NCI-H1105 (cell line): ENCODE measurements at regions not wholly inside any gene's neighbourhood (a gene's known extent, or its start where the extent isn't known, plus 50 kb on each side); places are given as distances from the start of the nearest gene placed in this dataset.

Experiments used
- DNase-seq: peaks from one replicate; lab custom pipeline; 2025; lab: John Stamatoyannopoulos, UW

DNA sequence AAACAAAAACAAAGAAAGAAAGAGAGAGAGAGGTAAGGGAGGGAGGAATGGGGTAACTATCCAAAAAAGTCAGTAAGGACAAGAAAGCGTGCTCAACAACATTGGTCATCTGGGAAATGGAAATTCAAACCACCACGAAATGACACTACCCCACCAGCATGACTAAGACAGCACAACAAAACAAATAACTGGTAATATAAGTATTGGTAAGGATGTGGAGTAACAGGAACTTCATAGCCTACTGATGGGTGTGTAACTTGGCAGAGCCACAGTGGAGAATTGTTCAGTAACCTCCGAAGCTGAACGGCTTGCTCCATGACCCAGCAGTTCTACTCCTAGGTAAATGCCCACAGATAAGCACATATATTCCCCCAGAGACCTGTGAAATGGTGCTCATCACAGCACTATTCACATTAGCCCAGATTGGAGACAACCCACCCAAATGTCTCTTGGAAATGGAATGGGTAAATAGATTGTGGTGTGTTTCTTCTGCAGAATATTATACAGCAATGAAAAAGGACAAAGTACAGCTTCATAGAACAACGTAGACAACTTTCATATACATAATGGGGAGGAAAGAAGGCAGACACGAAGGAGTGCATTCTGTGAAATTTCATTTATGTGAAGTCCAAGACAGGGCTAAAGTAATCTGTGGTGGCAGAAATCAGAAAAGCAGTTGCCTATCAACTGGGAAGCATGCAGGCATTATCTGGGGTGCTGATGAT, 95.5 kb upstream of the ATP6AP2 start:
- DNase-seq = no peak

DNA sequence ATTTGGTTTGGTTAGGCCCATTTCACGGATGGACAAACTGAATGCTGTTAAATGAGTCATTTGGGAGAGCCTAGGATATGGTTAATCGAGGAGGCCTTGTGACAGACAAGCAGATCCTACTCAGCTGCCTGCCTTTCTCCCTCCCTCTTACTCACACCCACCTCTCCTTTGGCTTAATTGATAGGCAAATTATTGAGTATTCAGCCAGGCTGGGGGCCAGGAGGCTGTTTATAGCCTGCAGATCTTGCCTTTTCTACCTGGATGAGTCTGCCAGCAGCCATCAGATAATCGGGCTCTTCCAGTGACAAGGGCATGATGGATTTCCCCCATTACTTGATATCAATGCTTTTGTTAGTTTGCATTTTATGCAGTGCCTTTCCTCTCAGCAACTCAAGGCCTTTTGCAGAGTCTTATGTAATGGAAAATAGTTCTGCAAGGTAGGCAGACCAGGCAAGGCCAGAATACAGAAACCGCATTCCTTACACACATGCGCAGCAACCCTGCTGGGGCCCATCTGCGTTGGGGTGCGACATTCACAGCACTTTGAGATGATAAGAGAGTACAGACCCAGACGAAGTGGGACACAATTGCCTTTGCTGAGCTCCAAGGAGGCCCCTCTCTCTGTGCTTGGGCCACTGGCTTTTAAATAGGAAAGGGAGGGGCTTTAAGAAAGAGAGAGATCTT, 96.2 kb upstream of the ATP6AP2 start:
- no peak for DNase-seq

DNA sequence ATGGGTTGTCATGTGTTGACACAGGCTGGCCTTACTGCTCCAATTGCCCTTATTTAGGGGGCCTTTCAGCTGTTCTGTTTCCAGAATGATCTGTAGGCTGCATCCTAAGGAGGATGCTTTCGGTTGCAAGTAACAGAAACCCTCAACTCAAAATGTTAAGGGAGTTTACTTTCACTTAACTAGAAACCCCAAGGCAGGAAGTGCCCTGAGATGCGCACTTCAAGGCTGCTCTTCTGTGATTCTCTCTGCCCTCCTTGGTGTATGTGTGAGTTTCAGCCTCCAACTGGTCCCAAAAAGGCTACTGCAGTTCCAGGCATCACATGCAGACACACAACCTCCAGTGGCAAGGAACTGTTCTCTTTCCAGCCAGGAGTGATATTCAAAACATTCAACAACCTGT, 97.3 kb upstream of the ATP6AP2 start:
- DNase-seq = no peak

DNA sequence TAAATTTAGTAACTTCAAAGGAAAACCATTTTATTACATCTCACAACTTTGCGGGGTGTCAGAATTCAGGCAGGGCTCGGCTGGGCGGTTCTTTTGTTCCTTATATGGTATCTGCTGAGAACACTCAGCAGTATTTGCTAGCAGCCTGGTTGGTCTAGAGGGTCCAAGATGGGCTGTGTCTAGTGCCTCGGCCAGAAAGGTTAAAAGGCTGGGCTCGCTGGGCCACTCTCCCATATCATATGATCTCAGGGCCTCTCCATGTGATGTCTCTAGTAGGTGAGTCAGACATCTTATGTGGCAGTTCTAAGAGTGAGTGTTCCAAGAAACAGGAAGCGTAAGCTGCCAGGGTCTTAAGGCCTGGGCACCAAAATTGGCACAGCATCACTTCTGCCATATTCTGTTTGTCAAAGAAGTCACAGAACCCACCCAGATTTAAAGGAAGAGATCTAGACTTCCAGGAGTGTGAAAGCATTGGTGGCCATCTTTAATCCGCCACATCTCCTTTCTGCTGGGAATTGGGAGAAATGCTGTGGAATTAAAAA, 100.9 kb upstream of the ATP6AP2 start:
- no peak for DNase-seq

DNA sequence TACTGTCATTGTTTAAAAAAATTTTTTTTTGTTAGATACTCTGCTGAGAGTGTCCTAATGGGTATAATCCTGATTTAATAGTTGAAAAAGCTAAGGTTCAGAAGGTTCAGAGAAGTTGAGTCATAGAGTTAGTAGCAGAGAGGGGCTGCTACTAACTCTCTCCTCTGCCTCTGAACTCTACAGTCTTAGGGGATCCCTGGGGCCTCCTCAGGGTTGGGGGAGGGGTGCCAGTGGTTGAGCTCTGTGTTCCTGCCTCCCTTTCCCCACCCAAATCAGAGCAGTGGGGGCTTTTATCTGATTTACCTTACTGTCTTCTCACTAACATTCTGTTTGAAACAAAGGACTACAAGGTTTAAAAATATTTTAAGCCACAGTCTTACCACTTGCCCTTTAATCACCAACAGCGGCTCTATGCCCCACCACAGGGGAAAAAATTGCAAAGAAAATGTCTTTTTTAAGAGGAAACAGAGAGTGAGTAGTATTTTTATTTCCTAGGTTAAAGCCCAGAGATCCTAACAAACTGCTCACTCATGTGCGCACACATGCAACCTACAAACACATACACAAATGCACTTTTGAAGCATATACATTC, 102.2 kb upstream of the ATP6AP2 start:
- DNase-seq = no peak

DNA sequence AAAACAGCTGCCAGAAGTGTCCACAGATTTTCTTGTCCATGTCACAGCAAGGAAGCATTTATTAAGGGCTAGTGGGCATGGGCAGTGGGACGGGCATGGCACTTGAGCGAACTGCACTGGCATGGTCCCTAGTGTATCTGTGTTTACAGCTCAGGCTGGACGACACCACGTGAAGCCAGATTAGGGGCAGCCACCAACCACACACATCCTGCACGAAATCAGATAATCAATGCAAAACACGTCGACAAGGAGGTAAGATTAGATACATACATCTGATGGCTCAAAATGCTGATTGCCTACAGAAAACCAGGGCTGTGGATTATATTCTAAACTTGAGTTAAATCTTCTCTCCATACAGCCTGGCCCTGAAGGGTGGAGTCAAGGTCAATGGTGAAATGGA, 103.8 kb upstream of the ATP6AP2 start:
- no peak for DNase-seq

GRCh38 chrX:40474645-40475044, 106.1 kb upstream of the ATP6AP2 start:
- DNase-seq = no peak

GRCh38 chrX:40474205-40474626, 106.6 kb upstream of the ATP6AP2 start:
- no peak for DNase-seq

DNA sequence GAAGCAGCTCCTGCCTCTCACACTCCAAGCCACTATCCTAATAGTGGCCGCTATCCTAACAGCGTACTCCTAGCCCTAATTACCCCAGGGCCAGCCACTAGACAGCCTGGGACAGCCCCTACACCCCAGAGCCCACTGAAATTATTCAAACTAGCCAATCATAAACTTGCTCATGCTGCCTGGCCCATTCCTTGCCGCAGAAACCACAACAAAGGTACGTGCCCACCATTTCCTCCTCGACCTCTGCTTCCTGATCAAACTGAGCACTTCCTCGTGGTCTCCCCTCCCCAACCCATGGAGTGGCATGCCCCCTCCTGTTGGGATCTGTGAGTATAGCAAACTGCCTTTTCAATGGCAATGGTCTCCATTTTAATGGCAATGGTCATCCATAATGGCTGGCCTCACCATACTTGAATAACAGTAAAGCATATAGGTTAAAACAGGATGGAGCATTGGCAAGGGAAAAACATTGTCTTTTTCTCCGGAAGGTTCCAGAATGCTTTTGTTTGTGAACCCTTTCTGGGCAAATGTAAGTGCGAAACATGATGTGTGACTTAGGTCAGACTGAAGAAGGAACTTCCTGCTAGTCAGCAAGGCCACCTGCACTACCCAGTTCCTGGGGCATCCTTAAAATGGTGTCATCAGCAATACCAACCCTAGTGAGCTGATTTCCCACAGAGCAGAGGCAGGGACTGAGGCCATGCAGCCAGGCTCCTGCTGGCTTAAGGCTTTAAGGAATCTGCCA, 107.1 kb upstream of the ATP6AP2 start:
- DNase-seq = no peak

DNA sequence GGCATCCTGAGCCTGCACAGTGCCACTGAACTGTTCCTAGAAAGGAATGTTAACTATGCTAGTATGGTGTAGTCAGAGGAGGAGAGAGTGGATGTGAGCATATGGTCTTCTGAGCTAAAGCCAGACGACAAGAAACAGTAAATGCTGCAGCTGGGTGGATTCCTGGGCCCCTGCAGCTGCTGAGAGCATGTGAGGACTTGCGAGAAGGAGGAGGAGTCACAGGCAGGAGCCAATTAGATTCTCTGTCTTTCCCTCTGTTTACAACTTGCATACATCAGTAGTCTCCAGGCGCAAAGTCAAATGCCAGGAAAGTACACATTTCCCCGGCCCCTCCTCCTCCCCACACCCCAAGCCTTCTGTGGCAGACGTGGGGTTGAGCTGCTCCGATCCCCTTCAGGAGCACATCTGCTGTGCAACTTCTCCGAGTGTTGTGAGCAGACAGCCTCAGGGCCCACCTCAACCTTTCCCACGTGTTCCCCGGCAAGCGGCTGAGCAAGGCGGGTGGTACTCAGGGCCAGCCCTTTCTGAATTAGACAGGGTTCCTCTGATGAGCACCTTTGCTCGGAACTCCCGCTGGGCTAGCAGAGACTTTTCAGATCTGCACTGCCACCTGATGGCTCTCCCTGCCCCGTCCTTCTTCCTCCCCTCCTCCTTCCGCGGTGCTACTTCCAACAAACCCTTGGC, 108.7 kb upstream of the ATP6AP2 start:
- peak; percentile 78 for DNase-seq

GRCh38 chrX:40470830-40471429, 109.8 kb upstream of the ATP6AP2 start:
- DNase-seq = no peak

DNA sequence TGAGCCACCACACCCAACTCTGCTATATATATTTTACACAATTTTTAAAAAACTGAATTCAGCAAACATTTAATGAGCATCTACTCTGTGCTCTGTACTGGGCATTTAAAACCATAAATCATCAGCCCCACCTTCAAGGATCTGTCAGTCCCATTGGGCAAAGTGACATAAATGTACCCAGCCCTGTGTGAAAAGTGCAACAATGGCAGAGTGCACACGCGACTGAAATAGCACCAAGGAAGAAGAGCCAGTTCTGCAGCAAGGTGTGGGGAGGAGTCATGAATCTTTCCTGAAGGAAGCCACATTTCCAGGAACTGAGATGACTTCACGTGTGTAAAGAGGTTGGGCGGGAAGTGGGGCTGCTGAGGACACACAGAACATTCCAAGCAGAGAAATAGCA, 111.5 kb upstream of the ATP6AP2 start:
- no peak for DNase-seq

- peak; percentile 31 for DNase-seq
These were observed 112.5 kb upstream of the ATP6AP2 start for GRCh38 chrX:40468033-40468846.

- no peak for DNase-seq
These were observed 113.3 kb upstream of the ATP6AP2 start for GRCh38 chrX:40467454-40467853.

DNA sequence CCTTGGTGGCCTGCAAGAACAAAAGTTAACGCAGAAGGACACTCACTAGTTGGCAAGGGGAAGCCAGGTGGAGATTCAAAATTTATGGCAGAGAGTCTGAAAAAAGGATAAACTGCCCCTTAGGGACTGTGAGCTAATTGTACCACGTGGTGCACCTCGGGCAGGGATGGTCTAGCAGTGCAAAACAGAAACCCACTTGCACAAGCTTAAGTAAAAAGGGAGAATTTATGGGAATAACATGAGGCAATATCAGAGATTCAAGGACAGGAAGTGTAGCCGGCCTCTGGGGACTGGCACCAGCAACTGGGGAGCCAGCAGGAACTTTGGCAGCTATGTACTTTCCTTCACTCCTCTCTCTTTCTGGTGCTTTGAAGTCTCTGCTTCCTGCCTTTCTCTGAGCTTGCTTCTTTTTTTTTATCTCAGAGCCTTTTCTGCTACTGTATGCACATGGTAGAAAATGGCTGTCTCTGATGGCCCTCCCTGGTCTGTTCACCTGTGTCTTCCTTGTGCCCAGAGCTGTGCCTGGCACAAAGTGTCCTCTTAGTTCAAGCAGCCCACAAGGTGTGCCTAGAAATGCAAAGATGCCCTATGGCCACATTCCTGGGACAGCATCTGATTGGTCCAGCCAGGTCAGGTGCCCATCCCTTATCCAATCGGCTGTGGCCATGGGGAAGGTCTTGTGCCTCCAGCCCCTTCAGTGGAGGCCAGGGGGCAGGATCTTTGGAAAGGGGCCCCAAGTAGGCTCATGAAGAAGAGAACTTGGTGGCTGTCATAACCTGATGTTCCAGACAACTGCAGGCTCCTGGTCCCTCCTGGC, 114.8 kb upstream of the ATP6AP2 start:
- DNase-seq = no peak

DNA sequence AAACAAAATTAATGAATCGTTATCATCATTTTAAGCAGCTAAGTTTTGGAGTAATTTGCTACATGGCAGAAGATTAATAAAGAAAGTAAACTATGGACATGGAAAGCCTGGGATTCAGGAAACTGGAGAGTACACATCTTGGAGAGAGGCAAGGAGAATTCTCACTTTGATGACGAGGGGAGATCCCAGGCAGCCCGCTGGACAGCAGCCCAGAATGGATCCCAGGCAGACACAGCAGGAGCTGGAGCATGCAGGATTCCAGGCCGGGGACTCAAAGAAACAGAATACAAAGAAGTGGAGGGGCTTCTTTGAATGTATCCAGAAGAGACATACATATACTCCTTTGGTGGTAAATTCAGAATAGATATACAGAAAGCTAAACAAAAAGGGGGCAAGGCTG, 118.0 kb upstream of the ATP6AP2 start:
- no peak for DNase-seq

- no peak for DNase-seq
These were observed 119.8 kb upstream of the ATP6AP2 start for GRCh38 chrX:40460926-40461325.

DNA sequence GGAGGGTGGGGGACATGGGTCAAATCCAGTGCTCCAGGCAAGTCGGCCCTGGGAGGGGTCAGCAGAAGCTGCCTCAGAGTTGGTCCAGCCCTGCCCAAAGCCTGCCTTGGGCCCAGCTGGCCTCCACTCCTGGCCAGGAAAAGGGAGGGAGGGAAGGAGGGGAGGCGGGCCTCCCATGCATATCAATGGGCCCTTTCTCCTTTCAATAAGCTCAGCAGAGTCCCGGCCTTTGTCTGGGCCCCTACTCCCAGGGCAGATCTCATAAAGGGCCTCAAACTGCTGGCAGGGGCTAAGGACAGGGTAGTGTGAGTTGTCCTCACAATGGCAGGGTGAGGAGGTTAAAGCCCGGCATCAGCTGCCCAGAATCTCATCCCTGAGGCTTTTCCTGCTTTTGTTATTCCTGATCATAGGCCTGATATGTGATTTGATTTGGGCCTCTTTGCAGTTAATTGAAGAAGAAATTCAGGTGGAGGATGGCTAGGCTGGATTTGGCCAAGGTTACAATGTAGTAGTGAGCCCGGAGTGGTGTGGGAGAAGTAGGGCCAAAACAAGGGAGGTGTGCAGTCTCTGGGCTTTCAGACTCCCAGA, 121.1 kb upstream of the ATP6AP2 start:
- DNase-seq = no peak

- no peak for DNase-seq
These were observed 123.4 kb upstream of the ATP6AP2 start for GRCh38 chrX:40457406-40457805.
